ELR (cell line): ENCODE measurements at regions not wholly inside any gene's neighbourhood (a gene's known extent, or its start where the extent isn't known, plus 50 kb on each side); places are given as distances from the start of the nearest gene placed in this dataset.
"Not testable (repeated sequence)": the region's sequence is repeated elsewhere in the genome, so short reads cannot be mapped to it uniquely, and the experiment has no call there.

Experiments
- DNase-seq: peaks from one replicate; pipeline ENCODE4 v3.0.0-alpha.2; 2015; ENCODE audit warnings: low read depth

DNA sequence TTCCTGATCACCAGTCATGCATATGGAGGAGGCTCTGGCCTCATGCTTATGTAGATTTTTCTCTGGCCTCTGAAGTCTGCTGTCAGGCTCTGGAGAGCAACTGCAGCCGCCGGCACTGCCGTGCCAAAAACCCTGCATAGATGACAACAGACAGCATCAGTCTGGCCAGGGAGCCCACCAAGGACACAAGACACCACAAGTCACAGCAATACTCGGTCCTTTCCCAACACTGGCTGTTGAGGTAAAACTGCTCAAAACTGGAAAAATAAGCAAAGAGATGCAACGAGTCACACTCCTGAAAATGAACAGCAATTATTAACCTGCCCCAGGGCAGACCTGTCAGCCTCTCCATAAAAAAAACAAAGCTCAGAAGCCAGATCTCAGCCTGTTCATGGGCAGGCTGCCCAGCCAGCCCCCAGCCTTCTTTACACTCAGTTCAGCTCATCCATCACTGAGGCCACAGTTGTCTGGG, 186.0 kb upstream of the RAB6C start:
- no peak for DNase-seq

DNA sequence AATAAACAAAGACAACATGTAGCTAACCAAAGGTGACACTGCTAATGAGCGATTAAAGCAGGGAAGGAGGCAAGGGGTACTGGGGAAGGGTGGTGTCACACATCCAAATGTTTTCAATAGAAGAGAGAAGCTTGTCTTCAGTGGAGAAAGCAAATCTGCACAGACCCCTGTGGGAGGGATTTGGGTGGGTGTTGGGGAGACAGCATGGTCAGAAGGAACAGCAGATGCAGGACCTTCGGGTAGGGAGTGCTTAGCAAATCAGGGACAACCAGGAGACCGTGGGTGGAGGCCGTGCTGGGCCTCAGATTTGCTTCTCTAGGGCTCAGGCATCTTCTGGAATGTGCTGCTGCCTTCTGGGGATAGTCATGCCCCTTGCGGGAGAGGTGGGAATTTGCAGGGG, 185.3 kb upstream of the RAB6C start:
- DNase-seq = no peak

DNA sequence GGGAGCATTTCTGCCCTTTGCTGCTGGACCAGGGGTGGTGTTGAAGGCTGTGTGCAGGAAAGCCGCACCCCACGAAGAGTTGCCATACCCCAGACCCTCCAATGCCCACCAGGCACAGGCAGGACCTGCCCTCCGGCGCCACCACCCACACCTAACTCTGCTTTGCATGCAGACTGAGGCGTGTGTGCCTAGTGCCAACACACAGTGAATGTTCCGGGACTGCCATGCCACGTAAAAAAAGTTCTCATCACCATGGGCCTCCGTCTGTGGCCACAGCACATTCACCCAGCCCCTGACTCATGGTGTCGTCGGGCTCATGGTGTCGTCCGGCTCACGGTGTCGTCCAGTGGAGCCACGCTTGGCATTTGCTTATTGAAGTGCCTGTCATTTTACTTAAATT, 184.9 kb upstream of the RAB6C start:
- DNase-seq = no peak

- no peak for DNase-seq
These were observed 183.2 kb upstream of the RAB6C start for GRCh38 chr2:129796225-129796624.

DNA sequence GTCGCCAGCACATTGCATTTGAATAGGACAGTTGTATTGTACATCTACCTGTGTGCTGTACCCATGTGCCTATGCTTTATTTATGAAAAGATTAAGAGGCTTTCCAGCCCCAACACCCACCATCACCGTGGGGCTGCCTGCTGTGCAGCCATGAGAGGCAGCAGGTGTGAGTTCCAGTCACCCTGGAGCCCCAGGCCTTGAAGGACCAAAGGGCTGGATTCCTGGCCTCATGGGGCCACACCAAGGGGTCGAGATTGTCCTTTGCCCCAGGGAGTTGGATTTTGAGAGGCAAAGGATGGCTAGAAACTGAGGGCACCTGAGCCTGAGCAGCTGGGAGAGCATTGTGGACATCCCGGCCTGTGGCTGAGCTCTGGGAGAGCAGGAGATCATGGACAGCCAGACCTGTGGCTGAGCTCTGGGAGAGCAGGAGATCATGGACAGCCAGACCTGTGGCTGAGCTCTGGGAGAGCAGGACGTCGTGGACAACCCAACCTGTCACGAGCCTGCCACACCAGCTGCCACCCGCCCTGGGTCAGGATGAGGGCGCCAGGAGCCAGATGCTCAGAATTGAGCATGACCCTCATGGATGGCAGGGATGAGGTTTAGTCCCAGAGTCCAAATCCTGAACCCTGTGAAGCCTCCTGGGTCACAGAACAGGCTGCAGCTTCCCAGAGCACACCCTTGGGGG, 182.5 kb upstream of the RAB6C start:
- DNase-seq = no peak

- DNase-seq = no peak
These were observed 181.8 kb upstream of the RAB6C start for GRCh38 chr2:129797489-129798300.

- no peak for DNase-seq
These were observed 181.2 kb upstream of the RAB6C start for GRCh38 chr2:129798301-129798581.

DNA sequence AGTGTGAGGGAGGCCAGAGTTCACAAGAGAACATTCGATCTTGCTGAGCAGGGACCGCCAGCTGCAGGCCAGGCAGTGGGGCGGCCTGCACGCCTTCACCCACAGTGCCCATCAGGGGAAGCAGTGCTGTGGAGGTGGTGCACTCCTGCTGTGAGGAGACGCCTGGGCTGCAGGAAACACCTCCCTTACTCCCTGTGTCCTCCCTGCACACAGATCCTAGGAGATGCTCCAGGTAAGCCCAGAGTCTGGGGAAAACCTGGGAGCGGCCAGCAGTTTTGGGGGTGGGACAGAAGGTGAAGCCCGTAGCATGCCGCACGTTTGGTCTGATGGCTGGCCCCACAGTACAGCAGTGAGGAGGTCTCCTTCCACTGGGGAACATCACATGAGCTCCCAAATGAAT, 180.8 kb upstream of the RAB6C start:
- no peak for DNase-seq

- DNase-seq = no peak
These were observed 180.2 kb upstream of the RAB6C start for GRCh38 chr2:129799036-129799958.

DNA sequence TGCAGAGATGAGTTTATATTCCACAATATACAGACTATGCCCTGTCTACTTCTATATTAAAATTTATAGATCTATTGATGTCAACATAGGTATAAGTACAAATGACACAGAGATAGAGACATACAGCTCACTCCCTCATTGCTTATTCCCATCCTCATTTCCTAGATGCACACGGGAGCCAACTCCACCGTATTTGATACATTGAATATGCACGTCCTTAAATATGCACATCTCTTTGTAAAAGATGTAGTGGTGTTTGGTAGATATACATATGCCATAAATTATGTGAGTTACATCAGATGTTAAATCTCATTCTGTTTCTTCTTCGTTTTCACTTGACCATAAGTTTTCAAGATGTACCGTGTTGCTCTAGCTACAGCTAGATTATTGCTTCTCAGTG, 179.2 kb upstream of the RAB6C start:
- no peak for DNase-seq

- DNase-seq = no peak
These were observed 178.8 kb upstream of the RAB6C start for GRCh38 chr2:129800686-129801085.

- peak; percentile 1 for DNase-seq
These were observed 177.9 kb upstream of the RAB6C start for GRCh38 chr2:129801575-129801974.

DNA sequence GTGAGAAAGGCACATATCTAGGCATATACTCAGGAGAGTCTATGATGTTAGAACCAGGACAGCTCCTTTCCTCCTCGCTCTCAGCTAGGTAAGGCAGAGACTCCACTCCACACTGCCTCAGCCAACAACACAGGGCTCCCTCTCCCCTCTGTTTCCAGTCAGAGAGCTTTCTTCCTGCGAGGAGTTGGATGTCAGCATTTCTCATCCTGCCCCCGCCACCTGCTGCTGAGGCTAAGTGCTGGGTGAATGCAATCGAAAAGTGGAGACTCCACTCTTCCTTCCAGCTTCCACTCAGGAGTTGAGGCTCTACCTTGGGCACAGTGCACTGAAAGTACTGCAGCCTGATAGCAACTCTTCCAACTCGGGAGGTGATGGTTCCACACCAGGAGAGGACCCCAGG, 177.2 kb upstream of the RAB6C start:
- DNase-seq = no peak

GRCh38 chr2:129803032-129803431, 176.4 kb upstream of the RAB6C start:
- DNase-seq = no peak

- DNase-seq = no peak
These were observed 175.6 kb upstream of the RAB6C start for GRCh38 chr2:129803871-129804270.

DNA sequence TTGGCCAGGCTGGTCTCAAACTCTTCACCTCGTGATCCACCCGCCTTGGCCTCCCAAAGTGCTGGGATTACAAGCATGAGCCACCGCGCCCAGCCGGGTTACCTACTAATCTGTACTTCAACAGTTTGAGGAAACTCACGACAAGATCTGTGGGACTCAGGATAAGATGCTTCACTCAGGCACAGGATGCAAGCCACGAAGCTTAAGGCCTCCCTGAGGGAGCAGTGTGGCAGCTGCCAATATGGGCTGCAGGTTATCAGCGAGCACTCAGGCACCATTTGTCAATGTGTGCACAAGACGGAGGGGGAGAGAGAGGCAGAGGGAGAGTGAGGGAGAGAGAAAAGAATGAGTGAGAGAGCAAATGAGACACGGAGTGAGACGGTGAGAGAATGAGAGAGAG, 173.6 kb upstream of the RAB6C start:
- DNase-seq = no peak

DNA sequence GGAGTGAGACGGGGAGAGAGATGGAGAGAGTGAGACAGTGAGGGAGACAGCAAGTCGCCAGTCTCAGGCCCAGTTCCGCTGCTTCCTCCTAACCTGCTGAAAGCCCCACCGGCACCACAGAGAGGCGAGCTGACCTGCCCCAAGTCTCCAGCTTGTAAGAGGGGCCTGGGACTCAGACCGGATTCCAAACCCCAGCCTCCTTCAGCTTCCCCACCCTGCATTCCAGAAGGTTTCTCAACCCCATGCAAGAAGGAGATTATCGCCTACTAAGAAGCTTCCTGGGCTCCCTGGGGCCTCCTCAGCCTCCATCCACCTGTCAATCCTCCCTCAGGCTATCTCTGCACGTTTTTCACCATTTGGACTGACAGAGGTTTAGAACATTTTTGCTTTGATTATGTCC, 173.1 kb upstream of the RAB6C start:
- no peak for DNase-seq

DNA sequence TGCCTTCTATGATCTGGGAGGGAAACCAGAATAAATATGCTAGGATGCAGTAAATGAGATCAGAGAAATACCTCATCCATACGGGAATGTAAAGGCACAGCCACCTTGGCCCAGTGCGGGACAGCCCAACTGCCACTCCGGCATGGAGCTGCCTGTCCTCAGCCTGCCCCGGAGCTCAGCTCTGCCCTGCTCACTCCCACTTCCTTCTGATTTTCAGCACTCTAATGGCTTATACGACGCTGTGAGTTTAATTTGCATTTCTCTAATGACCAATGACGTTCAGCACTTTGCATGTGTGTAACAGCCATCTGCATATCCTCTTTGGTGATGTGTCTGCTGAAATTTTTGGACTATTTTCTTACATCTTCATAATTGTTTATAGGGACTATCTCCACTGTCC, 172.5 kb upstream of the RAB6C start:
- DNase-seq = no peak

GRCh38 chr2:129807642-129808338, 171.7 kb upstream of the RAB6C start:
- not testable (repeated sequence) for DNase-seq

GRCh38 chr2:129810521-129810920, 168.9 kb upstream of the RAB6C start:
- DNase-seq = no peak

DNA sequence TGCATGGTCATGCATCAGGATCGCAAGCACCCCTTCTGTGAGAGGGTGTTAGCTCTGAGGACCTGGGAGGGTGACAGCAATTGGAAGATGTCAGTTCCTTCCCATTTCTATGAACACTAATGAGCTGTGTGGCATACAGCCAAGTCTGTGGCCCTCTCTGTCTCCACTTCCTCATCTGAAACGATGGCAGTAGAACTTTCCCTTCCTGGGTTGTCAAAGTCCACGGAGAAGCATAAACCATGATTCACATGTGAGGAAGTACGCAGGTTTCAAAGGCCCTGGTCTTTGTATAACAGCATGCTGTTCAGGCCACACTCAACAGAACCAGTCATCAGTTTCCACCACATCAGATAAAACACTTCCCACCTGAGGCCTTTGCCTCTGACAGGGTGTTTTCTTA, 167.4 kb upstream of the RAB6C start:
- DNase-seq = no peak

GRCh38 chr2:129812654-129813053, 166.8 kb upstream of the RAB6C start:
- no peak for DNase-seq
